T-helper 1 cell treated with Interleukin-12 subunit alpha and Interleukin-12 subunit beta and Interleukin-4 antibody, amounts not matched to agents 30 μg/mL and 1 μg/mL, for 36 hours (primary cell): ENCODE measurements at regions not wholly inside any gene's neighbourhood (a gene's known extent, or its start where the extent isn't known, plus 50 kb on each side); places are given as distances from the start of the nearest gene placed in this dataset.

ENCODE experiments used
- H3K27ac Mint-ChIP-seq: one replicate; pipeline ENCODE4 v1.8.0; 2021; ENCODE audit warnings: mild to moderate bottlenecking, mixed read lengths
- H3K27me3 Mint-ChIP-seq: one replicate; pipeline ENCODE4 v1.8.0; 2021; ENCODE audit warnings: low read depth, mixed read lengths
- H3K36me3 Mint-ChIP-seq: one replicate; pipeline ENCODE4 v1.8.0; 2021; ENCODE audit warnings: low read depth, mixed read lengths
- H3K4me1 Mint-ChIP-seq: one replicate; pipeline ENCODE4 v1.8.0; 2021; ENCODE audit warnings: low read depth, mixed read lengths
- H3K4me3 Mint-ChIP-seq: one replicate; pipeline ENCODE4 v1.8.0; 2021; ENCODE audit warnings: mild to moderate bottlenecking, moderate library complexity, mixed read lengths
- H3K9me3 Mint-ChIP-seq: one replicate; pipeline ENCODE4 v1.8.0; 2021; ENCODE audit warnings: mixed read lengths

- H3K36me3 Mint-ChIP-seq = no peaks in the 10 kb centered on the region
- no peak overlapping the region for H3K27ac Mint-ChIP-seq
- H3K4me3 Mint-ChIP-seq = no peak overlapping the region
- no peaks in the 10 kb centered on the region for H3K27me3 Mint-ChIP-seq
- H3K4me1 Mint-ChIP-seq = no peaks in the 10 kb centered on the region
- no peaks in the 10 kb centered on the region for H3K9me3 Mint-ChIP-seq
Observed at GRCh38 chr18:25647404-25647803, 295.4 kb upstream of the ZNF521 start.

GRCh38 chr18:25646971-25647370 is 295.0 kb upstream of the ZNF521 start:
- no peaks in the 10 kb centered on the region for H3K9me3 Mint-ChIP-seq
- H3K4me3 Mint-ChIP-seq = no peak overlapping the region
- H3K4me1 Mint-ChIP-seq = no peaks in the 10 kb centered on the region

GRCh38 chr18:25639596-25639995 is 287.6 kb upstream of the ZNF521 start:
- Mint-ChIP-seq H3K4me3 (no peak overlapping the region), H3K9me3 (peaks cover 3% of the 10 kb centered on the region), H3K4me1 (no peaks in the 10 kb centered on the region), H3K27me3 (no peaks in the 10 kb centered on the region), H3K36me3 (no peaks in the 10 kb centered on the region), H3K27ac (no peak overlapping the region)

More at GRCh38 chr18:25646971-25647370, 295.0 kb upstream of the ZNF521 start:
- Mint-ChIP-seq H3K36me3 (no peaks in the 10 kb centered on the region), H3K27me3 (no peaks in the 10 kb centered on the region), H3K27ac (no peak overlapping the region)

- Mint-ChIP-seq H3K27me3 (no peaks in the 10 kb centered on the region), H3K27ac (no peak overlapping the region), H3K9me3 (peaks cover 11% of the 10 kb centered on the region), H3K4me1 (no peaks in the 10 kb centered on the region), H3K4me3 (no peak overlapping the region), H3K36me3 (no peaks in the 10 kb centered on the region)
Observed at GRCh38 chr18:25633563-25633962, 281.6 kb upstream of the ZNF521 start.

- no peak overlapping the region for H3K4me3 Mint-ChIP-seq
- no peaks in the 10 kb centered on the region for H3K27me3 Mint-ChIP-seq
- no peak overlapping the region for H3K27ac Mint-ChIP-seq
- H3K36me3 Mint-ChIP-seq = no peaks in the 10 kb centered on the region
- H3K9me3 Mint-ChIP-seq = peaks cover 20% of the 10 kb centered on the region
- H3K4me1 Mint-ChIP-seq = no peaks in the 10 kb centered on the region
Observed at GRCh38 chr18:25630682-25631081, 278.7 kb upstream of the ZNF521 start.

- no peak overlapping the region for H3K4me3 Mint-ChIP-seq
- peaks cover 13% of the 10 kb centered on the region for H3K9me3 Mint-ChIP-seq
- no peaks in the 10 kb centered on the region for H3K36me3 Mint-ChIP-seq
- H3K4me1 Mint-ChIP-seq = no peaks in the 10 kb centered on the region
- no peaks in the 10 kb centered on the region for H3K27me3 Mint-ChIP-seq
- H3K27ac Mint-ChIP-seq = no peak overlapping the region
Observed at GRCh38 chr18:25621682-25622081, 269.7 kb upstream of the ZNF521 start.

- no peaks in the 10 kb centered on the region for H3K36me3 Mint-ChIP-seq
- no peaks in the 10 kb centered on the region for H3K27me3 Mint-ChIP-seq
- H3K4me3 Mint-ChIP-seq = no peak overlapping the region
- H3K27ac Mint-ChIP-seq = no peak overlapping the region
- peaks cover 9% of the 10 kb centered on the region for H3K9me3 Mint-ChIP-seq
- H3K4me1 Mint-ChIP-seq = no peaks in the 10 kb centered on the region
Observed at GRCh38 chr18:25621144-25621543, 269.2 kb upstream of the ZNF521 start.

- peaks cover 9% of the 10 kb centered on the region for H3K9me3 Mint-ChIP-seq
- H3K27me3 Mint-ChIP-seq = no peaks in the 10 kb centered on the region
- H3K4me1 Mint-ChIP-seq = no peaks in the 10 kb centered on the region
- no peak overlapping the region for H3K4me3 Mint-ChIP-seq
- no peaks in the 10 kb centered on the region for H3K36me3 Mint-ChIP-seq
- H3K27ac Mint-ChIP-seq = no peak overlapping the region
Observed at GRCh38 chr18:25614168-25614567, 262.2 kb upstream of the ZNF521 start.

GRCh38 chr18:25612466-25612865 is 260.5 kb upstream of the ZNF521 start:
- no peak overlapping the region for H3K4me3 Mint-ChIP-seq
- no peak overlapping the region for H3K27ac Mint-ChIP-seq
- no peaks in the 10 kb centered on the region for H3K36me3 Mint-ChIP-seq
- no peaks in the 10 kb centered on the region for H3K4me1 Mint-ChIP-seq
- peaks cover 9% of the 10 kb centered on the region for H3K9me3 Mint-ChIP-seq
- no peaks in the 10 kb centered on the region for H3K27me3 Mint-ChIP-seq

- Mint-ChIP-seq H3K27ac (no peak overlapping the region), H3K4me1 (no peaks in the 10 kb centered on the region), H3K9me3 (peaks cover 9% of the 10 kb centered on the region), H3K27me3 (no peaks in the 10 kb centered on the region), H3K4me3 (no peak overlapping the region), H3K36me3 (no peaks in the 10 kb centered on the region)
Observed at GRCh38 chr18:25608091-25608490, 256.1 kb upstream of the ZNF521 start.

GRCh38 chr18:25604894-25605597 is 253.1 kb upstream of the ZNF521 start:
- Mint-ChIP-seq H3K4me1 (no peaks in the 10 kb centered on the region), H3K36me3 (no peaks in the 10 kb centered on the region), H3K4me3 (no peak overlapping the region), H3K9me3 (no peaks in the 10 kb centered on the region), H3K27me3 (no peaks in the 10 kb centered on the region), H3K27ac (no peak overlapping the region)

GRCh38 chr18:25604196-25604893 is 252.4 kb upstream of the ZNF521 start:
- no peaks in the 10 kb centered on the region for H3K9me3 Mint-ChIP-seq
- no peaks in the 10 kb centered on the region for H3K4me1 Mint-ChIP-seq
- no peaks in the 10 kb centered on the region for H3K27me3 Mint-ChIP-seq
- H3K36me3 Mint-ChIP-seq = no peaks in the 10 kb centered on the region
- H3K27ac Mint-ChIP-seq = no peak overlapping the region
- no peak overlapping the region for H3K4me3 Mint-ChIP-seq

GRCh38 chr18:25599443-25599842 is 247.5 kb upstream of the ZNF521 start:
- Mint-ChIP-seq H3K4me1 (no peaks in the 10 kb centered on the region), H3K4me3 (no peak overlapping the region), H3K27me3 (no peaks in the 10 kb centered on the region), H3K27ac (no peak overlapping the region), H3K36me3 (no peaks in the 10 kb centered on the region), H3K9me3 (no peaks in the 10 kb centered on the region)

GRCh38 chr18:25597476-25597875 is 245.5 kb upstream of the ZNF521 start:
- Mint-ChIP-seq H3K27me3 (no peaks in the 10 kb centered on the region), H3K4me3 (no peak overlapping the region), H3K27ac (no peak overlapping the region), H3K36me3 (no peaks in the 10 kb centered on the region), H3K9me3 (no peaks in the 10 kb centered on the region), H3K4me1 (no peaks in the 10 kb centered on the region)

GRCh38 chr18:25595274-25596060 is 243.5 kb upstream of the ZNF521 start:
- no peaks in the 10 kb centered on the region for H3K9me3 Mint-ChIP-seq
- H3K4me1 Mint-ChIP-seq = no peaks in the 10 kb centered on the region
- H3K27me3 Mint-ChIP-seq = no peaks in the 10 kb centered on the region
- H3K27ac Mint-ChIP-seq = no peak overlapping the region
- H3K36me3 Mint-ChIP-seq = no peaks in the 10 kb centered on the region
- no peak overlapping the region for H3K4me3 Mint-ChIP-seq
